Right atrium auricular region (tissue), 2 donors: ENCODE measurements at regions not wholly inside any gene's neighbourhood (a gene's known extent, or its start where the extent isn't known, plus 50 kb on each side); places are given as distances from the start of the nearest gene placed in this dataset.

Experiments used
- DNase-seq: peaks from one replicate; pipeline ENCODE4 v3.0.0-alpha.2; 2019; ENCODE audit warnings: low spot score
- H3K27ac ChIP-seq, 2 donors: fragments of 200-600 bp; sonication (generic); 1 replicate in 1 of 2; 2 replicates in 1 of 2; pipeline ENCODE4 v1.5.1; 2016 to 2019
- H3K27me3 ChIP-seq, 2 donors: fragments of 200-600 bp; sonication (generic); one replicate each; pipeline versions ENCODE4 v1.5.1 to v1.6.0; 2017 to 2019
- H3K36me3 ChIP-seq: fragments of 200-600 bp; sonication (generic); one replicate; pipeline ENCODE4 v1.5.1; 2016
- H3K4me1 ChIP-seq, 2 donors: fragments of 200-600 bp; sonication (generic); one replicate each; pipeline versions ENCODE4 v1.5.1 to v1.6.0; 2017 to 2019
- H3K4me3 ChIP-seq, 2 donors: fragments of 200-600 bp; sonication (generic); 1 replicate in 1 of 2; 2 replicates in 1 of 2; pipeline ENCODE4 v1.5.1; 2017 to 2019; ENCODE audit warnings: mild to moderate bottlenecking in 1 of 2, moderate library complexity in 1 of 2
- H3K9me3 ChIP-seq, 2 donors: fragments of 200-600 bp; sonication (generic); one replicate each; pipeline ENCODE4 v1.5.1; 2019
- CTCF ChIP-seq, 2 donors: fragments of 200-600 bp; sonication (generic); IDR thresholded peaks; one replicate each; pipeline ENCODE4 v1.5.1; 2019; ENCODE audit warnings: antibody characterized with exemption in 2 of 2

DNA sequence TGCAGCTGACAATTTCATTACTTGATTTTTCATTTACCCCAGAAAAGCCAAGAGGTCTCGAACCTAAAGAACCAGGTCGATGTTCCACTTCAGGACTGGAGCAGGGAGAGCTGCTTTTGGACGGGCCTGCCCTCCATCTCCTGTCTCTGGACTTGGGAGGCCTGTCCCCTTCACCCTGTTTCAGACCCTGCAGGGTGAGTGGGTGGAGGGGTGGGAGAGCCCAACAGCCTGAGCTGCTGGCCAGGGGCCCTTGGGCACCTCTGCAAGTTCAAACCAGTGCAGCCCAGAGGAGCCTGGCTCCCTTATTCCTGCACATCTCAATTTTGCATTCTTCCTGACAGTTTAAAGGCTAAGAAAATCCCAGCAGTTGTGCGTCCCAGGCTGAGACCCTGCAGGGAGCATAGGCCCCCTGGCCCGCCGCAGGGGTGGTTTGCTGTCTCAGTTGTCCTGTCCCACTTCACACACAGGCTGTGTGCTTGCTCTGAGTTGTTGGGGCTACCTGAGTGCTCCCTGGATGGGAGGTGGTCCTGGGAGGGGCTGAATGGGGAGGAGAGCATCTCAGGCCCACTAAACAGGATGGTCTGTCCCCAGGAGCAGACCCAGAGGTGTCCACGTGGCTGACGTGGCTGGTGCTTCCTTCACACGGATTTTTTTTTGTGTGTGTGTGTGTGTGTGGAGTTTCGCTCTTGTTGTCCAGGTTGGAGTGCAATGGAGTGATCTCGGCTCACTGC, 443.7 kb downstream of the PTPRU start:
- no peaks in the 10 kb centered on the region for H3K36me3 ChIP-seq
- DNase-seq, result peak; percentile 43
- H3K27me3 ChIP-seq, result no peaks in the 10 kb centered on the region
- H3K4me3 ChIP-seq, result no peak overlapping the region
- no peak overlapping the region for H3K27ac ChIP-seq
- H3K4me1 ChIP-seq, result peaks cover 0 to 9% of the 10 kb centered on the region in 2 donors
- TF ChIP-seq CTCF (IDR thresholded peaks at IDR 0.05), result no peak
- H3K9me3 ChIP-seq, result no peaks in the 10 kb centered on the region

DNA sequence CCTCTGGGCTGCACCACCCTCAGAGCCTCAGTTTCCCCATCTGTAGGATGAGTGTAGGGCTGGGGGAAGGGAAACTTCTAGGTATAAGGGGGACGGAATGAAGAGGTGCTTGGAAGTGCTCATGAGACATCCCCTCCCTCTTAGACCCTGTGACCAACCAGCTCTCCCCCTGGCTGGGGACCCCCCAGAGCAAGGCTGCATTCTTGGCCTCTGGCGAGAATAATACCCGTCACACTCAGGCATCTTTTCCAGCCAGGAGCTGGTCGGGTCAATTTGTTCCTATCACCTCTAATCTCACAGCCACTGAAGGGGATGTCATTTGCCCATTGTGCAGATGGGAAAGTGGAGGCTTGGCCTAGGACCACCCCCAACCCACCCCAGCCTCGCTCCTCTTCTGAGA, 443.0 kb downstream of the PTPRU start:
- Histone ChIP-seq H3K9me3 (no peaks in the 10 kb centered on the region), H3K27me3 (no peaks in the 10 kb centered on the region), H3K4me1 (peaks cover 0 to 9% of the 10 kb centered on the region in 2 donors), H3K4me3 (no peak overlapping the region), H3K27ac (no peak overlapping the region), H3K36me3 (no peaks in the 10 kb centered on the region)
- TF ChIP-seq CTCF (IDR thresholded peaks at IDR 0.05), result no peak
- no peak for DNase-seq

DNA sequence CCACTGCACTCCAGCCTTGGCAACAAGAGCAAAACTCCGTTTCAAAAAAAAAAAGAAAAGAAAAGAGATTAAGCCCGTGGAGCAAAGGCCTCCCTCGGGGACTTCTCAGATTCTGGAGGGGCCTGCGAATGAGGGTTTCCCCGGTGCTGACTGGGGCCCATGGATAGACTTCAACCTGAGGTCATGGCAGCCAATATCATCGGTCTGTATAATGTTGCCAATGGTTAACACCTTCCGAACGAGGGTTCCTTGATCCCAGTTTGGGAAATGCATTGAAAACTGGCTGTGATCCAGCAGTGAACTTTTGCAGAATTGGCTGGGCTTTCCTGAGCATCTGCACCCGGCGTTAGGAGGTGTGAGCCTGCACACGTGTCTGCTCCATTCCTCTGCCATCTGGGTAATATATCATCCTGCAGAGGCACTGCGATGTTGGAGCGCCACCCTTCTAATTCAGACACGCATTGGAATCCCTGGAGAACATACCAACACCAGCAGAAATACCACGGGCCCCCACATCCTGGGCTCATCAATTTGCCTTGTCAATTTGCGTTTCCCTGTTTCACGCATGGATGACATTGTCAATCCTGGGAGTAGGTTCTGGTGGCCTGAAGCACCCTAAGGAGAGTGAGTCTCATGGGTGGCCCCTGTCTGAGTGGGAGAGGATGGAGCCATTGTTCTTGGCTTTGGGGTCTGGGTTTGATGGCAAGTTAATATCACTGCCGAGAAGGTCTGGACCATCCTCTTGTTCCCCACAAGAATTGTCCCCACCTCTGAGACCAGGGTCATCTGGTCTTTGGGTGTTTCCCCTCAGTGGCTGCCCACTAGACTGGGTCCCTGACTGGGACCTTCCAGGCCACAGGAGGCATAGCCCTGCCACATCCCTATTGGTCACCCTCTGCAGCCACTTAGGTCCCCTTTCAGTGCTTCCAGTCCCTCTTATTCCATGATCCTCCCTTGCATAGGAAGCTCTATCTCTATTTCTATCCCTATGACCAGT, 441.0 kb downstream of the PTPRU start:
- H3K4me1 ChIP-seq, result peaks cover 0 to 9% of the 10 kb centered on the region in 2 donors
- DNase-seq, result no peak
- no peaks in the 10 kb centered on the region for H3K9me3 ChIP-seq
- H3K27me3 ChIP-seq, result no peaks in the 10 kb centered on the region
- H3K36me3 ChIP-seq, result no peaks in the 10 kb centered on the region
- H3K4me3 ChIP-seq, result no peak overlapping the region
- H3K27ac ChIP-seq, result no peak overlapping the region
- TF ChIP-seq CTCF (IDR thresholded peaks at IDR 0.05), result no peak

DNA sequence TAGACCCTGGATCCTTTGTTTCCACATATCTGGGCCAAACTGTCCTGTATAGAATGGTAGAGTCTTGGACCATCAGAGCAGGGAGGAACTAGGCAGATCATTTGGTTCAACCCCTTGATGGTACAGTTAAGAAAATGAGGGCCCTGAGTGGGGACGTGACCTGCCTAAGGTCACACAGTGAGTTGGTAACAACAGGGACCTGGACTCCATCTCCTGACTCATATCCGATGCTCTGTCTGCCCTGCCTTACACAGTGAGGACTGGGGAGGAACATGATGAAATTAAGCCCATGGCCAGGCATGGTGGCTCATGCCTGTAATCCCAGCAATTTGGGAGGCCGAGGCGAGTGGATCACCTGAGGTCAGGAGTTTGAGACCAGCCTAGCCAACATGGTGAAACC, 440.2 kb downstream of the PTPRU start:
- Histone ChIP-seq H3K36me3 (no peaks in the 10 kb centered on the region), H3K4me1 (peaks cover 0 to 9% of the 10 kb centered on the region in 2 donors), H3K4me3 (no peak overlapping the region), H3K9me3 (no peaks in the 10 kb centered on the region), H3K27ac (no peak overlapping the region), H3K27me3 (no peaks in the 10 kb centered on the region)
- no peak for TF ChIP-seq CTCF (IDR thresholded peaks at IDR 0.05)
- no peak for DNase-seq

- DNase-seq, result peak; percentile 34
- no peaks in the 10 kb centered on the region for H3K9me3 ChIP-seq
These were observed 439.4 kb downstream of the PTPRU start for GRCh38 chr1:29675481-29676263.

More at GRCh38 chr1:29675481-29676263, 439.4 kb downstream of the PTPRU start:
- no peak overlapping the region for H3K27ac ChIP-seq
- no peak for TF ChIP-seq CTCF (IDR thresholded peaks at IDR 0.05)
- peaks cover 0 to 9% of the 10 kb centered on the region in 2 donors for H3K4me1 ChIP-seq
- H3K36me3 ChIP-seq, result no peaks in the 10 kb centered on the region
- no peaks in the 10 kb centered on the region for H3K27me3 ChIP-seq
- H3K4me3 ChIP-seq, result no peak overlapping the region
